Gastroesophageal sphincter (tissue), 3 donors: ENCODE measurements at regions not wholly inside any gene's neighbourhood (a gene's known extent, or its start where the extent isn't known, plus 50 kb on each side); places are given as distances from the start of the nearest gene placed in this dataset.

Experiments
- POLR2A ChIP-seq, 2 donors: fragments of 450-650 bp; IDR thresholded peaks; one replicate each; pipeline ENCODE4 v1.6.1; 2017; ENCODE audit warnings: antibody characterized with exemption in 2 of 2, mild to moderate bottlenecking in 2 of 2, moderate library complexity in 1 of 2
- POLR2AphosphoS5 ChIP-seq: sonication (generic); formaldehyde crosslinking; IDR thresholded peaks from one replicate; pipeline ENCODE4 v1.6.1; 2017; ENCODE audit warnings: antibody characterized with exemption
- TF ChIP-seq, protein P1 (sequence below), 4 experiments: fragments of 200-600 bp in 2 of 4; fragments of 450-650 bp in 2 of 4; sonication (generic) in 1 of 4; IDR thresholded peaks; one replicate each; pipeline ENCODE4 v1.5.1; 2017 to 2019; ENCODE audit warnings: antibody characterized with exemption in 4 of 4, mild to moderate bottlenecking in 2 of 4, moderate library complexity in 2 of 4

GRCh38 chr6:91127752-91128151 is 540.9 kb upstream of the MAP3K7 start:
- TF ChIP-seq, protein P1, sequence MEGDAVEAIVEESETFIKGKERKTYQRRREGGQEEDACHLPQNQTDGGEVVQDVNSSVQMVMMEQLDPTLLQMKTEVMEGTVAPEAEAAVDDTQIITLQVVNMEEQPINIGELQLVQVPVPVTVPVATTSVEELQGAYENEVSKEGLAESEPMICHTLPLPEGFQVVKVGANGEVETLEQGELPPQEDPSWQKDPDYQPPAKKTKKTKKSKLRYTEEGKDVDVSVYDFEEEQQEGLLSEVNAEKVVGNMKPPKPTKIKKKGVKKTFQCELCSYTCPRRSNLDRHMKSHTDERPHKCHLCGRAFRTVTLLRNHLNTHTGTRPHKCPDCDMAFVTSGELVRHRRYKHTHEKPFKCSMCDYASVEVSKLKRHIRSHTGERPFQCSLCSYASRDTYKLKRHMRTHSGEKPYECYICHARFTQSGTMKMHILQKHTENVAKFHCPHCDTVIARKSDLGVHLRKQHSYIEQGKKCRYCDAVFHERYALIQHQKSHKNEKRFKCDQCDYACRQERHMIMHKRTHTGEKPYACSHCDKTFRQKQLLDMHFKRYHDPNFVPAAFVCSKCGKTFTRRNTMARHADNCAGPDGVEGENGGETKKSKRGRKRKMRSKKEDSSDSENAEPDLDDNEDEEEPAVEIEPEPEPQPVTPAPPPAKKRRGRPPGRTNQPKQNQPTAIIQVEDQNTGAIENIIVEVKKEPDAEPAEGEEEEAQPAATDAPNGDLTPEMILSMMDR (IDR thresholded peaks at IDR 0.05): no peak
- no peak for TF ChIP-seq POLR2AphosphoS5
- no peak for TF ChIP-seq POLR2A (IDR thresholded peaks at IDR 0.05)
